GM19023 (cell line): ENCODE measurements at regions not wholly inside any gene's neighbourhood (a gene's known extent, or its start where the extent isn't known, plus 50 kb on each side); places are given as distances from the start of the nearest gene placed in this dataset.
A peak's percentile ranks its signal among the peaks of the same experiment; 100 is the strongest.
"Not testable (repeated sequence)": the region's sequence is repeated elsewhere in the genome, so short reads cannot be mapped to it uniquely, and the experiment has no call there.

Experiments
- ATAC-seq: cut with Tn5 transposase; IDR thresholded peaks from one replicate; pipeline ENCODE4 v1.9.1; 2021; ENCODE audit warnings: mild to moderate bottlenecking, moderate library complexity; ENCODE audit not compliant: unreplicated experiment

- ATAC-seq: no peak
Measured at GRCh38 chr3:40745381-40746106, 220.8 kb downstream of the ZNF621 start.

DNA sequence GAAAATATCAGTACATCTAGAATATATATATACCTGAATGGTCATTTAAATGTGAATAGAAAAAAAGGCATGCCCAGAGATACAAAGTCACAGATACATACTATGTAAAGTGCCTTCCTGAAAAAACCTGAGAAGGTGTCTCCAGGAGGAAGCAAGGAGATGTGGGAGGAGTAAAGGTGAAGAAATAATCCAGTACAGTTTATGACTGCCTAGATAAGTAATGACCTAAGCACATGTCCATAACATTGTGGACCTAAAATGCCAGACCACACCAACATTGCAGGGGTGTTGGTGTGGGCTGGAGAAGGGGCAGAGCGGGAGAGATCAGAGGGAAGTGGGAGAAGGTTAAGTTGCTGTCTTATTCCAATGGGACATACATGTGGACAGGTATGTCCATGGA is 226.9 kb downstream of the ZNF621 start:
- ATAC-seq: no peak

DNA sequence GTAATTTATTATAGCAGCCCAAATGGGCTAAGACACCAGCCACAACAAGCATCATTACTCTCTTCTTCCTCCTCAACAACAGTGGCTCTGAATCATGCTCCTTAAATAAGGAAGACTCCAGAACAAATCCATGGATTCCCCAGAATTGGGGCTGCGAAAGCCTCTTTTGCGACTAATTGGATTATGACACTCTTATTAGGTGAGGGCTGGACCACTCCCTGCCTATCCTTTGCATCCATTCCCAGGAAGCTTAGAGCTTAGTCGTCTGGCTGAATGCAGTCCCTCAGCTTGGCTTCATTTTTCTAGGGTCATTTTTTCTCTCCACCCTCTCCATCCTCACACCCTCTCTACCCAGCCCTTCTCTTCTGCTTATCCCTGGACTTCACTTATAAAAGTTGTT is 227.7 kb downstream of the ZNF621 start:
- ATAC-seq: no peak

DNA sequence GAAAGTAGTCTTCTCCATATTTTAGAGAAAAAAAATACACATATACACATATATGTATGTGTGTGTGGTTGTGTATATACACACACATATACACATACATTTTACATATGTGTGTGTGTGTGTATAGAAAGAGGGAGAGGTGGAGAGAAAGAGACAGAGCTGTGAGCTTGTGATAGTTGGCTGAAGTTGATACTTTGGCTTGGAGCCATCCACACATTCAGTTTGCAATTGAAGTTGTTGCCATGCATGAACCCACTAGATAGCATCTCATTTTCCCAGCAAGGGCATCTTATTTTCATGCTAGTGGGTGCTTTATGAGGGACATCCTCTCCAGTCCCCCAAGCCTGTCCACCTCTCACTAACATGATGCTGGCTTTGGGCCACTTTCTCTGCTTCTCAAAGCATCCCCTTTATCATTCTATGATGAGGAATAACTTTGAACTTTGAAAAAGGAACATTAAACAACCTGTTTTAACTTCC is 228.6 kb downstream of the ZNF621 start:
- no peak for ATAC-seq

- no peak for ATAC-seq
Measured at GRCh38 chr3:40753951-40754350, 229.2 kb downstream of the ZNF621 start.

GRCh38 chr3:40754994-40755393 is 230.2 kb downstream of the ZNF621 start:
- no peak for ATAC-seq

DNA sequence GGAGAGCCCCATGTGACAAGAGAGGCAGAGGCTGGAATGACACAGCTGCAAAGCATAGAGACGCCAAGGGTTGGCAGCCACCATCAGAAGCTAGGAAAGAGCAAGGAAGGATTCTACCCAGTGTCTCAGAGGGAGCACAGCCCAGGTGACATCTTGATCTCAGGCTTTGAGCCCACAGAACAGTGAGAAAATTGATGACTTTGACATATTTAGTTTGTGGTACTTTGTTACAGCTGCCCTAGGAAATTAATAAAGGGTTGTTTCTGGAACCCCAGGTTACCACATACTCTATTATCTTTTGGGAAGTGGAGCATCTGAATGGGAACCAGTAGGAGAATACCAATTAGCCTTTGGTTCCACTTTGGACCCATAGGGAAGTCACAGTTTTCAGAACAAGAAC is 231.7 kb downstream of the ZNF621 start:
- ATAC-seq: no peak

DNA sequence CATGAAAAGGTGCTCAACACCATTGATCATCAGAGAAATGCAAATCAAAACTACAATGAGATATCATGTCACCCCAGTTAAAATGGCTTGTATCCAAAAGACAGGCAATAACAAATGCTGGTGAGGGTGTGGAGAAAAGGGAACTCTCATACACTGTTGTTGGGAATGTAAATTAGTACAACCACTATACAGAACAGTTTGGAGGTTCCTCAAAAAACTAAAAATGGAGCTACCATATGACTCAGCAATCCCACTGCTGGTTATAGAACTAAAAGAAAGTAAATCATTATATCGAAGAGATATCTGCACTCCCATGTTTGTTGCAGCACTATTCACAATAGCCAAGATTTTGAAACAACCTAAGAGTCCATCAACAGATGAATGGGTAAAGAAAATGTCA is 238.0 kb downstream of the ZNF621 start:
- ATAC-seq: not testable (repeated sequence)

DNA sequence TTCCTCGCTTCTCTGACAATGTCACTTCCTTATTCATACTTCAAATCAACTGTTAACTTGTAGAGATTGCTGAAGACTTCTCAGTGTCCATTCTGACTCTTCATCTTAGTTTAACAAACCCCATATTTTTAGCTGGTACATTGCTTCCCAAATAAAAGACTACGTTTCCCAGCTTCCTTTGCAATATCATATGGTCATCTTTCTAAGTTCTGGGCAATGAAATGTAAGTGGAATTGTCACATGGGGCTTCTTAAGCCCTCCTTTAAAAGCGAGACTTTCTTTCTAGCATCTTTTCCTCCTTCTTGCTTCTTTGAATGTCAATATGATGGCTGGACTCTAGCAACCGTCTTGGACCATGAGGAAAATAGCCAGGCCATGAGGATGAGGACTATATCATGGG is 239.0 kb downstream of the ZNF621 start:
- no peak for ATAC-seq

DNA sequence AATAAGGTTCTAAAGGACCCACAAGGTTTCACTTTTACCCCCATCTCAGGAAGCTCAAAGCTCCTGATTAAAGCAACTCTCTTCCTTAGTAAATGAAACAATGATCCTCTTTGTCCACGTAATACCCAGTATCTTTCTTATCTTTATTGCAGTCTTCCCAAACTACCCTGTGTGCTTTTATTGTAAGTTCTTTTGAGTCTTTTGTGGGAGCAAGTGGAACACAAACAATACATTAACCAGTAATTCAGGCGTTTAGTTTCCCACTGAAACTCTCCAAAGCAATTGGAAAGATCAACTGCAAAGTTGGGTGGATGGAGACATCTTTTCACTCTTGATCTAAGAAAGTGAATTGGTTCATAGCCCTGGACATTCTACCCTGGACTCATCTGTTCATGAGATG is 240.0 kb downstream of the ZNF621 start:
- ATAC-seq: no peak

GRCh38 chr3:40765884-40766283 is 241.1 kb downstream of the ZNF621 start:
- peak; percentile 69 for ATAC-seq

- ATAC-seq: peak; percentile 14
Measured at GRCh38 chr3:40766396-40766795, 241.6 kb downstream of the ZNF621 start.

DNA sequence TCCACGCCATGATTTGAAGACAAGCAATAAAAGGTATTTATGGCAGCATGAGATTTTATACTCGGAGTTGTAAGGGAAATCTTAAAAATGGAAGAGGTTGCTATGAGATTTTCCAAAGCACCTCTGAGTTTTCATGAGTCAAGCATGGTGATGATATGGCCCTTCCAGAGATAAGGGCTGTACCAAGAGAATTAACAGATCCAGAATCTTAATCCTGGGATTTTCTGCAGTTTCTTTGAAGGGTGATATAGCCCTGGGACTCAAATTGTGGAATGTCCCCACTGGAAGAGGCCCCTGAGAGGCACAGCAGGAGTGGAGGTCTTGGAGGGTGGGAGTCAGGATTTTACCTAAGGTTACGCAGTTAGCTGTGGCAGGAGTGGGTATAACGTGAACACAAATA is 243.3 kb downstream of the ZNF621 start:
- ATAC-seq: no peak

DNA sequence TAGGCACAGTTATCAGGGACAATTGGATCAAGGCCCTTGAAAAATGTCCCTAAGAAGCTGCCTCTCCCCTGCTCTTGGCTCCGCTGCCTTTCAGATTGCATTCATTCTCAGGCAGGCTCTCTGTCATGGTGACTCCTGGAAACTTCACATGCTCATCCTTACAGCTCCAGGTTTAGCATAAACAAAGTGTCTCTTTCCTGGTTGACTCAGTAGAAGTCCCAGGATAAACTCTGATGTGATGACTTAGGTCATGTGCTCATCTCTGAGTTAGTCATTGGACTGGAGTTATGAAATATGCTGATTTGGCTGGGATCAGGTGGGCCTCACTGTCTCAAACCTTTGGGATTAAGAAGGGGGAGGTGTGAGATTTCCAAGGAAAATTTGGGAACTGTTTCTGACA is 243.8 kb downstream of the ZNF621 start:
- ATAC-seq: no peak

GRCh38 chr3:40770061-40770460 is 245.3 kb downstream of the ZNF621 start:
- no peak for ATAC-seq

DNA sequence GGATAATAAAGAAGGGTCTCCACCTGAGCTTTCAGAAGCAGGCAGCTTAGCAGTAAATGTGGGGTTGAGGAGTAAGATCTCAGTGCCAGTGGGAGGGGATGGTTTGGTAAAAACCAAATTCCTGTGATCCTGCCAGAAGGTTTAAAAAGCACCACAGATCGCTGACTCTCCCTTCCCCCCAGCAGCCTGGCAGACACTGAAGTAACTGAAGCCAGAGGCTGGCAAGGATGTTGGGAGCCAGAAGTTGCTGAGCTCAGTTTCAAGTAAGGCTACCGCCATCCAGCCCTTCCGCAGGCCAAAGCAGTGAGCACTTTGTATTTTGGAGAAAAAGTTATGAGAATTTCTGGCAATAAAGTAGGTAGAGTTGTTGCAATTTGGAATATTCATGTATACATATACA is 246.4 kb downstream of the ZNF621 start:
- no peak for ATAC-seq

GRCh38 chr3:40779039-40779438 is 254.3 kb downstream of the ZNF621 start:
- no peak for ATAC-seq

- ATAC-seq: no peak
Measured at GRCh38 chr3:40780291-40780924, 255.6 kb downstream of the ZNF621 start.

DNA sequence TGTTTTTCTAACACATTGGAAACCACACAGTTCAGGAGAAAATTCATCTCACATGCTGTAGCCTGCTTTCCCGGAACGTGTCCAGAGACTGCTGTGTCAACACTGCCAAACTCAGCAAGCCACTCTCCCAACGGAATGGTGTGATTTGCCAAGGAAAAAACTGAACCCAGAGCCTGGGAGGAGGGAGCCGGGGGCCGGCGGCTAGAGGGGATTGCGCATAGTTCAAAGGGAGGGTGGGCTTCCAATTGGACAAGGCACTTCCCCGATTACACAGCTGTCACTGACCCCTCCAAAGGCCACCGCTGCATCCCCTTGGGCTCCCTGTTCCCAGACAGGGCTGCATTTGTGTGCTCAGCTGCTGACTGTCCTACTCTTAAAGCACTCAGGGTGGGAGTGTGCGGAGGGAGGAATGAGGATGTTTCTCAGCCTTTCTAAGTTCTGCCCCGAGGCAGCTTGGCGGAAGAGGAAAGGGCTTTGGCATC is 256.2 kb downstream of the ZNF621 start:
- ATAC-seq: no peak

GRCh38 chr3:40782111-40782721 is 257.5 kb downstream of the ZNF621 start:
- no peak for ATAC-seq

- ATAC-seq: no peak
Measured at GRCh38 chr3:40790746-40791145, 266.0 kb downstream of the ZNF621 start.

- ATAC-seq: no peak
Measured at GRCh38 chr3:40793730-40794129, 269.0 kb downstream of the ZNF621 start.
